ENCODE measurements at regions not wholly inside any gene's neighbourhood (a gene's known extent, or its start where the extent isn't known, plus 50 kb on each side); places are given as distances from the start of the nearest gene placed in this dataset.

- no peak overlapping the region for H3K4me3 ChIP-seq (ENCODE audit: low read depth, low read length)
- TF ChIP-seq, protein P1, sequence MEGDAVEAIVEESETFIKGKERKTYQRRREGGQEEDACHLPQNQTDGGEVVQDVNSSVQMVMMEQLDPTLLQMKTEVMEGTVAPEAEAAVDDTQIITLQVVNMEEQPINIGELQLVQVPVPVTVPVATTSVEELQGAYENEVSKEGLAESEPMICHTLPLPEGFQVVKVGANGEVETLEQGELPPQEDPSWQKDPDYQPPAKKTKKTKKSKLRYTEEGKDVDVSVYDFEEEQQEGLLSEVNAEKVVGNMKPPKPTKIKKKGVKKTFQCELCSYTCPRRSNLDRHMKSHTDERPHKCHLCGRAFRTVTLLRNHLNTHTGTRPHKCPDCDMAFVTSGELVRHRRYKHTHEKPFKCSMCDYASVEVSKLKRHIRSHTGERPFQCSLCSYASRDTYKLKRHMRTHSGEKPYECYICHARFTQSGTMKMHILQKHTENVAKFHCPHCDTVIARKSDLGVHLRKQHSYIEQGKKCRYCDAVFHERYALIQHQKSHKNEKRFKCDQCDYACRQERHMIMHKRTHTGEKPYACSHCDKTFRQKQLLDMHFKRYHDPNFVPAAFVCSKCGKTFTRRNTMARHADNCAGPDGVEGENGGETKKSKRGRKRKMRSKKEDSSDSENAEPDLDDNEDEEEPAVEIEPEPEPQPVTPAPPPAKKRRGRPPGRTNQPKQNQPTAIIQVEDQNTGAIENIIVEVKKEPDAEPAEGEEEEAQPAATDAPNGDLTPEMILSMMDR (IDR thresholded peaks at IDR 0.05; ENCODE audit: low read depth, low read length, missing control alignments), result no peak
- no peak for DNase-seq (ENCODE audit: low read depth)
Measured at GRCh38 chrX:74090049-74090448, 213.9 kb upstream of the ZCCHC13 start.

GRCh38 chrX:74085642-74086236 is 218.2 kb upstream of the ZCCHC13 start:
- no peak for DNase-seq (ENCODE audit: low read depth)
- H3K4me3 ChIP-seq (ENCODE audit: low read depth, low read length), result no peak overlapping the region
- TF ChIP-seq, protein P1 (IDR thresholded peaks at IDR 0.05; ENCODE audit: low read depth, low read length, missing control alignments), result no peak

- no peak for DNase-seq (ENCODE audit: low read depth)
- TF ChIP-seq, protein P1 (IDR thresholded peaks at IDR 0.05; ENCODE audit: low read depth, low read length, missing control alignments), result no peak
- no peak overlapping the region for H3K4me3 ChIP-seq (ENCODE audit: low read depth, low read length)
Measured at GRCh38 chrX:74080165-74080564, 223.8 kb upstream of the ZCCHC13 start.

DNA sequence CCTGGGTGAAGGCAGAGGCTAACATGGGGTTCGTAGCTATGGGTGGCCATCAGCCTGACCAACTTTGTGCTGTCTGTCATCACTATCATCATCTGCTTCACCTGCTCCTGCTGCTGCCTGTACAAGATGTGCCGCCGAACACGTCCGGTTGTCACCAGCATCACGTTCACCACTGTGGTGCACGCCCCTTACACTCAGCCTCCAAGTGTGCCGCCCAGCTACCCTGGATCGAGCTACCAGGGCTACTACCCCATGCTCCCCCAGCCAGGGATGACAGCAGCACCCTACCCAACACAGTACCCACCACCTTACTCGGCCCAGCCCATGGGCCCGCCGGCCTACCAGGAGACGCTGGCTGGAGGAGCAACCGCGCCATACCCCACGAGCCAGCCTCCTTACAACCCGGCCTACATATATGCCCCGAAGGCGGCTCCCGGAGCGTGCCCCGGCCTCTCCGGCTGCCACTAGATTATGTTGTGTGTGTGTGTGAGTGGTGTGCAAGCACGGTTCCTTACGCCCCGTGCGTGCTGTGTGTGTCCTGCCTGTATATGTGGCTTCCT is 213.4 kb upstream of the XIST start:
- H3K4me3 ChIP-seq (ENCODE audit: low read depth, low read length), result no peak overlapping the region
- TF ChIP-seq, protein P1 (IDR thresholded peaks at IDR 0.05; ENCODE audit: low read depth, low read length, missing control alignments), result no peak
- no peak for DNase-seq (ENCODE audit: low read depth)

DNA sequence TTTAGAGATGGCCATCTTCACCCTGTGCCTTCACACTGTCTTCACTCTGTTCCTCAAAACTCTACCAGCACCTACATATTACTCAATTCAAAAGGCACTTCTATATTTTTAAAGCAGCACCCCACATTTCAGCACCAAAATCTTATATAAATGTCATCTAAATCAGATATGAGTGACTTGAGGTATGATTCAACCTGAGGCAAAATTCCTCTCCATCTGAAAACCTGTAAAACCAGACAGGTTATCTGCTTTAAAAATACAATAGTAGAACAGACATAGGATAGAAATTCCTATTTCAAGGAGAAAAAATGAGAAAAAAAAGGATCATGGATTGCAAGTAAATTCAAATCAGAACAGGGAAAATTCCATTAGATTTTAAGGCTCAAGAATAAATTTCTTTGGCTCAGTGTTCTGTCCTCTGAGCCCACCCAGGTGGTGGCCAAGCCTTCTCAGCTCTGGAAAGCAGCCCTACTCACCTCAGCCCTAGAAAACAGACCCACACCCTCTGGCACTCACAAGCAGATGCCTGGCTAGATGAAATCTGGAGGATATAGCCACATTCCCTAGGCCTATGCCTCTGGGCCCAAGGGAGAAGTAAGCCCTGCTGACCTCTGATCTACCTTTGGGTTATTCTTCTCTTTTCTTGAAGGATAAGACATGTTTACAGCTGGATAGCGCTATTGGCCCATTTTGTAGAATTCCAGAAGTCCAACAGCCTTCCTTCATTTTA is 211.1 kb upstream of the XIST start:
- H3K4me3 ChIP-seq (ENCODE audit: low read depth, low read length), result no peak overlapping the region
- TF ChIP-seq, protein P1 (IDR thresholded peaks at IDR 0.05; ENCODE audit: low read depth, low read length, missing control alignments), result no peak
- DNase-seq (ENCODE audit: low read depth), result no peak

DNA sequence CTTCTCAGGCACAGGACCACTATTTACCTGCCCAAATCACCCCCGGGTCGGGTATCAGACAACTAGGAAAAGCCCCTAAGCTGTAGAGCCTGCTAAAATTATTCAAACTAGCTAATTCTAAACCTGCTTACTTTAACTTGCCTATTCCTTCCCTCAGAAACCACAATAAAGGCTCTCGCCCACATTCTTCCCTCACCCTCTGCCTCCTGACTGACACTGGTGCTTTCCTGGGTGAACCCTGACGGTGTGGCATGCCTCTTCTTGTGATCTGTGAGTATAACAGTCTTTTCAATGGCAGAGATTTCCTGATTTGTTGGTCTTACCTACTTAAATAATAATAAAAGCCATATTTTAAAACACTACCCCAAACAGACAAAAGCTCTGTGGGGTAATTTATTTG is 209.4 kb upstream of the XIST start:
- DNase-seq (ENCODE audit: low read depth), result no peak
- TF ChIP-seq, protein P1 (IDR thresholded peaks at IDR 0.05; ENCODE audit: low read depth, low read length, missing control alignments), result no peak
- H3K4me3 ChIP-seq (ENCODE audit: low read depth, low read length), result no peak overlapping the region
